Endothelial cell of umbilical vein (primary cell): ENCODE measurements at regions not wholly inside any gene's neighbourhood (a gene's known extent, or its start where the extent isn't known, plus 50 kb on each side); places are given as distances from the start of the nearest gene placed in this dataset.
A peak's percentile ranks its signal among the peaks of the same experiment; 100 is the strongest.

ENCODE experiments used
- BruUV-seq: library from RNA; stranded (reverse); fragments of 400-500 nt; replicated peaks from 2 replicates; lab custom pipeline; 2021; lab: Mats Ljungman, UMichigan
- CTCF ChIA-PET: fragments of 300-600, 350-600 bp; sonication (Branson Sonifier 250); formaldehyde crosslinking; loops from one replicate; lab custom pipeline; 2021; ENCODE audit warnings: antibody characterized with exemption, inconsistent platforms; lab: Charles Lee
- POLR2A ChIA-PET: fragments of 300-600, 350-600 bp; sonication (Branson Sonifier 250); formaldehyde crosslinking; loops from one replicate; lab custom pipeline; 2021; ENCODE audit warnings: antibody characterized with exemption, inconsistent platforms; lab: Charles Lee
- DNase-seq: peaks from one replicate; pipeline ENCODE4 v3.0.0-alpha.2; 2011; ENCODE audit warnings: low read depth, low spot score
- FAIRE-seq: peaks from 2 replicates; lab custom pipeline; 2011; peaks lifted over from hg19 to GRCh38; lab: Jason Lieb, UNC
- H2AFZ ChIP-seq: 2 replicates; pipeline ENCODE4 v1.6.0; 2012; ENCODE audit warnings: low read depth, low read length, control low read depth, inconsistent platforms
- H3K27ac ChIP-seq: 2 replicates; pipeline ENCODE4 v1.5.1; 2011; ENCODE audit warnings: low read depth, mild to moderate bottlenecking, control low read depth, low read length, moderate library complexity; ENCODE audit not compliant: insufficient read depth
- H3K27me3 ChIP-seq, 2 experiments: 2 replicates each; pipeline versions ENCODE4 v1.6.0 to v1.6.1; 2011; ENCODE audit warnings: low read length in 2 of 2, mixed read lengths in 1 of 2; ENCODE audit not compliant: control insufficient read depth in 2 of 2, insufficient read depth in 2 of 2
- H3K36me3 ChIP-seq, 2 experiments: 2 replicates in 1 of 2; 3 replicates in 1 of 2; pipeline ENCODE4 v1.5.1; 2011; ENCODE audit warnings: low read length in 2 of 2, mild to moderate bottlenecking in 1 of 2, moderate library complexity in 1 of 2; ENCODE audit not compliant: control insufficient read depth in 2 of 2, insufficient read depth in 2 of 2; ENCODE audit errors: extremely low read depth in 1 of 2
- H3K4me1 ChIP-seq: 3 replicates; pipeline ENCODE4 v1.5.1; 2011; ENCODE audit warnings: mild to moderate bottlenecking, low read length; ENCODE audit not compliant: control insufficient read depth, insufficient read depth; ENCODE audit errors: extremely low read depth
- H3K4me2 ChIP-seq: 2 replicates; pipeline ENCODE4 v1.6.1; 2011; ENCODE audit warnings: low read length, control low read depth, mixed read lengths; ENCODE audit not compliant: insufficient read depth
- H3K4me3 ChIP-seq, 3 experiments: fragments of 200-600 bp in 1 of 3; sonication (generic), shearing (Covaris generic) in 1 of 3; replicated peaks in 1 of 3; 2 replicates each; pipeline ENCODE4 v1.5.1; 2011 to 2016; ENCODE audit warnings: control low read depth in 3 of 3, low read length in 3 of 3, mild to moderate bottlenecking in 2 of 3, inconsistent platforms in 1 of 3, low read depth in 1 of 3, moderate library complexity in 1 of 3; ENCODE audit not compliant: insufficient read depth in 1 of 3
- H3K79me2 ChIP-seq: 2 replicates; pipeline ENCODE4 v1.6.0; 2012; ENCODE audit warnings: low read length, inconsistent platforms; ENCODE audit not compliant: control insufficient read depth, insufficient read depth
- H3K9ac ChIP-seq: replicated peaks from 2 replicates; pipeline ENCODE3; 2011; ENCODE audit warnings: low read length, control low read depth; ENCODE audit not compliant: insufficient read depth; ENCODE audit errors: extremely low read depth
- H3K9me1 ChIP-seq: replicated peaks from 3 replicates; pipeline ENCODE4 v1.6.0; 2011; ENCODE audit warnings: mild to moderate bottlenecking, low read length; ENCODE audit not compliant: control insufficient read depth, insufficient read depth; ENCODE audit errors: extremely low read depth
- H3K9me3 ChIP-seq: replicated peaks from 2 replicates; pipeline ENCODE4 v1.5.1; 2012; ENCODE audit warnings: low read length, inconsistent platforms; ENCODE audit not compliant: control insufficient read depth, insufficient read depth
- H4K20me1 ChIP-seq: replicated peaks from 2 replicates; pipeline ENCODE3; 2011; ENCODE audit warnings: mild to moderate bottlenecking, low read length; ENCODE audit not compliant: control insufficient read depth, insufficient read depth; ENCODE audit errors: extremely low read depth
- EZH2 ChIP-seq: IDR thresholded peaks from 2 replicates; pipeline ENCODE4 v1.6.1; 2012; ENCODE audit warnings: borderline replicate concordance, low read depth, mild to moderate bottlenecking, moderate library complexity, low read length, inconsistent platforms; ENCODE audit not compliant: severe bottlenecking
- FOS ChIP-seq: IDR thresholded peaks from 2 replicates; pipeline ENCODE4 v1.6.1; 2011; ENCODE audit warnings: mild to moderate bottlenecking, low read length, moderate library complexity, borderline replicate concordance; ENCODE audit not compliant: insufficient read depth
- GATA2 ChIP-seq: IDR thresholded peaks from 2 replicates; pipeline ENCODE4 v1.7.0; 2011; ENCODE audit warnings: low read depth, mild to moderate bottlenecking, moderate library complexity, mixed read lengths, low read length; ENCODE audit not compliant: insufficient read length, insufficient read depth
- JUN ChIP-seq: IDR thresholded peaks from 2 replicates; pipeline ENCODE4 v1.6.1; 2011; ENCODE audit warnings: borderline replicate concordance, low read depth; ENCODE audit not compliant: insufficient read length, insufficient read depth
- MAX ChIP-seq: IDR thresholded peaks from 2 replicates; pipeline ENCODE4 v1.6.1; 2011; ENCODE audit not compliant: insufficient read depth, insufficient read length
- dilution Hi-C: fragments of 300-500 bp; cut with MboI; formaldehyde crosslinking; loops from one replicate; pipeline ENCODE4 v1.15.0; 2019; ENCODE audit warnings: low sequenced_read_pairs; ENCODE audit not compliant: extremely low pct_ligation_motif_present
- intact Hi-C: fragments of 100-400 bp; cut with micrococcal nuclease; formaldehyde crosslinking; loops from one replicate; pipeline ENCODE4 v1.10.0; 2022

DNA sequence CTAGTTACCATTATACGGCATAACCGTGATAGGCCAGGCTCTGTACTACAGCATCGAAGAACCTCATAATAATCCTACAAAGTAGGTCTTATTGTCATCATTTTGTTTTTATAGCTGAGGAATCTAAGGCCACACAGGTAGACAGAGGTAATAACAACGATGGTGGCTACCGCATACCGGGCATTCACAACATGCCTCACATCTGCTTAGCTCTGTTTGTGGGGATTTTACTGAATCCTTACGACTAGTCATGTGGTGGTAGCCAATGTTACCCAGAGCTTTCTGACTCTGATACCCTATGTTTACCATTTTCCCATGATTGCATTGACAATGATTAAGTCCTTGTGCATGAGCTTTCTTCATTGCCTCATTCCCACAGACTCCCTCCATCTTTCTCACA is 269.4 kb downstream of the TCF7L2 start:
- Histone ChIP-seq H3K79me2 (no peaks in the 10 kb centered on the region), H3K27ac (no peak overlapping the region), H3K4me2 (no peak overlapping the region), H3K9me3 (no peaks in the 10 kb centered on the region), H3K36me3 (no peaks in the 10 kb centered on the region), H3K9ac (no peak overlapping the region), H3K4me1 (peaks cover 3% of the 10 kb centered on the region), H4K20me1 (no peaks in the 10 kb centered on the region), H2AFZ (no peak overlapping the region), H3K9me1 (no peaks in the 10 kb centered on the region), H3K27me3 (peaks cover 0 to 2% of the 10 kb centered on the region in 2 experiments), H3K4me3 (no peak overlapping the region)
- BruUV-seq = no TSS peak
- intact Hi-C loops (no loop called here), dilution Hi-C loops (no loop called here)
- DNase-seq = no peak
- ChIA-PET POLR2A (interaction anchor here (0.6 kb wide), 1 partner anchor 269 kb away, joined by 5 read pairs; the partner anchor contains the start of gene TCF7L2), CTCF (interaction anchor here (1.1 to 1.4 kb wide), 2 partner anchors 9 to 54 kb away, joined by 3 to 4 read pairs; no protein-coding TSS in a partner anchor)
- FAIRE-seq = no peak
- no peak for TF ChIP-seq MAX

GRCh38 chr10:113221756-113222168 is 271.7 kb downstream of the TCF7L2 start:
- intact Hi-C loops = loop anchor here (5.0 kb wide), 1 partner anchor 46 kb away; no protein-coding TSS in a partner anchor
- no peak for DNase-seq
- Histone ChIP-seq H3K4me1 (peaks cover 3% of the 10 kb centered on the region), H3K9ac (no peak overlapping the region), H3K9me3 (no peaks in the 10 kb centered on the region), H3K27me3 (peaks cover 0 to 2% of the 10 kb centered on the region in 2 experiments), H4K20me1 (no peaks in the 10 kb centered on the region), H2AFZ (no peak overlapping the region), H3K9me1 (no peaks in the 10 kb centered on the region), H3K36me3 (no peaks in the 10 kb centered on the region), H3K4me3 (no peak overlapping the region), H3K27ac (no peak overlapping the region), H3K4me2 (no peak overlapping the region), H3K79me2 (no peaks in the 10 kb centered on the region)
- no TSS peak for BruUV-seq
- no peak for FAIRE-seq
- dilution Hi-C loops = no loop called here
- ChIA-PET CTCF (no interaction called here), POLR2A (no interaction called here)
- no peak for TF ChIP-seq EZH2
- TF ChIP-seq FOS = peak; percentile 43
- peak; percentile 43 for TF ChIP-seq GATA2
- TF ChIP-seq JUN = peak; percentile 22
